ENCODE measurements at regions not wholly inside any gene's neighbourhood (a gene's known extent, or its start where the extent isn't known, plus 50 kb on each side); places are given as distances from the start of the nearest gene placed in this dataset.

GRCh38 chr13:105788530-105788929 lies 746.9 kb downstream of the EFNB2 start:
- no peak for DNase-seq (ENCODE audit: low read depth in 2 of 2)

- no peak for DNase-seq (ENCODE audit: low read depth in 2 of 2)
These were observed 747.8 kb downstream of the EFNB2 start for GRCh38 chr13:105787632-105788031.

- no peak for DNase-seq (ENCODE audit: low read depth in 2 of 2)
These were observed 750.0 kb downstream of the EFNB2 start for GRCh38 chr13:105785436-105785835.

- no peak for DNase-seq (ENCODE audit: low read depth in 2 of 2)
These were observed 752.2 kb downstream of the EFNB2 start for GRCh38 chr13:105783261-105783660.

GRCh38 chr13:105778196-105778595 lies 757.3 kb downstream of the EFNB2 start:
- DNase-seq (ENCODE audit: low read depth in 2 of 2): no peak

- DNase-seq (ENCODE audit: low read depth in 2 of 2): no peak
These were observed 760.6 kb downstream of the EFNB2 start for GRCh38 chr13:105774739-105775460.

- no peak for DNase-seq (ENCODE audit: low read depth in 2 of 2)
These were observed 761.5 kb downstream of the EFNB2 start for GRCh38 chr13:105773863-105774538.

GRCh38 chr13:105773241-105773640 lies 762.2 kb downstream of the EFNB2 start:
- no peak for DNase-seq (ENCODE audit: low read depth in 2 of 2)

GRCh38 chr13:105764486-105764885 lies 771.0 kb downstream of the EFNB2 start:
- DNase-seq (ENCODE audit: low read depth in 2 of 2): no peak

GRCh38 chr13:105763851-105764250 lies 771.6 kb downstream of the EFNB2 start:
- no peak for DNase-seq (ENCODE audit: low read depth in 2 of 2)

- DNase-seq (ENCODE audit: low read depth in 2 of 2): no peak
These were observed 773.4 kb downstream of the EFNB2 start for GRCh38 chr13:105762096-105762495.

- DNase-seq (ENCODE audit: low read depth in 2 of 2): no peak
These were observed 776.3 kb downstream of the EFNB2 start for GRCh38 chr13:105758918-105759860.

- no peak for DNase-seq (ENCODE audit: low read depth in 2 of 2)
These were observed 794.7 kb downstream of the EFNB2 start for GRCh38 chr13:105740739-105741138.

- DNase-seq (ENCODE audit: low read depth in 2 of 2): no peak
These were observed 797.8 kb downstream of the EFNB2 start for GRCh38 chr13:105737688-105738087.

- DNase-seq (ENCODE audit: low read depth in 2 of 2): no peak
These were observed 800.2 kb downstream of the EFNB2 start for GRCh38 chr13:105735281-105735680.

GRCh38 chr13:105732806-105733529 lies 802.5 kb downstream of the EFNB2 start:
- no peak for DNase-seq (ENCODE audit: low read depth in 2 of 2)

GRCh38 chr13:105725887-105726286 lies 809.6 kb downstream of the EFNB2 start:
- no peak for DNase-seq (ENCODE audit: low read depth in 2 of 2)

GRCh38 chr13:105721016-105721415 lies 814.4 kb downstream of the EFNB2 start:
- DNase-seq (ENCODE audit: low read depth in 2 of 2): no peak

- DNase-seq (ENCODE audit: low read depth in 2 of 2): no peak
These were observed 815.6 kb downstream of the EFNB2 start for GRCh38 chr13:105719859-105720258.

GRCh38 chr13:105709181-105709580 lies 826.3 kb downstream of the EFNB2 start:
- DNase-seq (ENCODE audit: low read depth in 2 of 2): no peak

GRCh38 chr13:105703843-105704242 lies 831.6 kb downstream of the EFNB2 start:
- DNase-seq (ENCODE audit: low read depth in 2 of 2): no peak

GRCh38 chr13:105702441-105702840 lies 833.0 kb downstream of the EFNB2 start:
- no peak for DNase-seq (ENCODE audit: low read depth in 2 of 2)
